Motor neuron (in vitro differentiated cells): ENCODE measurements at regions not wholly inside any gene's neighbourhood (a gene's known extent, or its start where the extent isn't known, plus 50 kb on each side); places are given as distances from the start of the nearest gene placed in this dataset.
"Not testable (repeated sequence)": the region's sequence is repeated elsewhere in the genome, so short reads cannot be mapped to it uniquely, and the experiment has no call there.

Source experiments
- ATAC-seq, 8 experiments: fragments of 200-7000 bp; cut with Tn5 transposase; replicated peaks in 6 of 8; 2 replicates each; pipeline ENCODE4 v1.8.0; 2021; ENCODE audit warnings: mild to moderate bottlenecking in 8 of 8, moderate library complexity in 8 of 8
- H3K27ac ChIP-seq, 2 donors: fragments of 250-450 bp; sonication (Bioruptor Pico); 2 replicates each; pipeline ENCODE4 v1.9.0; 2021; ENCODE audit warnings: antibody characterized with exemption in 2 of 2, mild to moderate bottlenecking in 2 of 2, moderate library complexity in 1 of 2
- H3K4me1 ChIP-seq, 2 donors: fragments of 250-450 bp; sonication (Bioruptor Pico); replicated peaks in 1 of 2; 2 replicates each; pipeline ENCODE4 v1.6.1; 2021; ENCODE audit warnings: antibody characterized with exemption in 2 of 2, mild to moderate bottlenecking in 2 of 2, moderate library complexity in 1 of 2
- H3K4me3 ChIP-seq, 5 donors: fragments of 250-450 bp; sonication (Bioruptor Pico); 2 replicates each; pipeline ENCODE4 v1.9.0; 2021; ENCODE audit warnings: antibody characterized with exemption in 5 of 5, mild to moderate bottlenecking in 5 of 5, moderate library complexity in 4 of 5
- WGBS, 10 experiments: fragments of 450-650 bp; shearing (Covaris generic); methylation state at CpG; one replicate each; pipeline ENCODE4 v1.0.0; 2022; 5-methylcytosine and 5-hydroxymethylcytosine counted together
- in situ Hi-C, 9 experiments: fragments of 400-800 bp; cut with MboI; loops; one replicate each; pipeline ENCODE4 v1.15.0; 2021; ENCODE audit warnings: low sequenced_read_pairs in 9 of 9, low pct_unique_long_range_greater_than_20kb in 2 of 9; ENCODE audit not compliant: unreplicated experiment in 9 of 9

DNA sequence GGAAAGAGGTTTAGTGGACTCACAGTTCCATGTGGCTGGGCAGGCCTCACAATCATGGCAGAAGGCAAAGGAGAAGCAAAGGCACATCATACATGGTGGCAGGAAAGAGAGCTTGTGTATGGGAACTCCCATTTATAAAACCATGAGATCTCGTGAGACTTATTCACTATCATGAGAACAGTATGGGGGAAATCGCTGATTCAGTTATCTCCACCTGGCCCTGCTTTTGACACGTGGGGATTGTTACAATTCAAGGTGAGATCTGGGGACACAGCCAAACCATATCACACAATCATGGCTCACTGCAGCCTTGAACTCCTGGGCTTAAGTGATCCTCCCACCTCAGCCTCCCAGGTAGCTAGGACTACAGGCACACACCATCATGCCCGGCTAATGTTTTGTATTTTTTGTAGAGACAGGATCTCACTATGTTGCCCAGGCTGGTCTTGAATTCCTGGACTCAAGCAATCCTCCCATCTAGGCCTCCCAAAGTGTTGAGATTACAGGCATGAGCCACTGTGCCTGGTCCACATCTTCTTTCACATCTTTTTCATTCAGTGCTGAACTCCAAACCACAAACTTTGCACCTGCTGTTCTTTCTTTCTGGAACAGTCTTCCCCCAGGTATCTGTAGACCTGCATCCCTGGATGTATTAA, 194.2 kb downstream of the ZFP64 start:
- H3K4me1 ChIP-seq, ATAC-seq, in situ Hi-C loops, H3K27ac ChIP-seq, H3K4me3 ChIP-seq: not testable (repeated sequence)
- WGBS, 10 experiments = 71 to 100% (median 100%) methylated on average over 1 to 3 of the region's 4 CpGs; no CpG with 5 or more reads in 3 of the 10 experiments

- WGBS, 10 experiments = 60 to 89% (median 71%) methylated on average over 1 to 3 of the region's 3 CpGs; no CpG with 5 or more reads in 3 of the 10 experiments
- Histone ChIP-seq H3K4me1 (no peaks in the 10 kb centered on the region), H3K27ac (no peak overlapping the region), H3K4me3 (no peak overlapping the region)
- in situ Hi-C loops = no loop called here
- peak in 1 of 8 experiments; percentile 36 for ATAC-seq
These were observed 193.2 kb upstream of the SALL4 start for GRCh38 chr20:51995551-51995951.

DNA sequence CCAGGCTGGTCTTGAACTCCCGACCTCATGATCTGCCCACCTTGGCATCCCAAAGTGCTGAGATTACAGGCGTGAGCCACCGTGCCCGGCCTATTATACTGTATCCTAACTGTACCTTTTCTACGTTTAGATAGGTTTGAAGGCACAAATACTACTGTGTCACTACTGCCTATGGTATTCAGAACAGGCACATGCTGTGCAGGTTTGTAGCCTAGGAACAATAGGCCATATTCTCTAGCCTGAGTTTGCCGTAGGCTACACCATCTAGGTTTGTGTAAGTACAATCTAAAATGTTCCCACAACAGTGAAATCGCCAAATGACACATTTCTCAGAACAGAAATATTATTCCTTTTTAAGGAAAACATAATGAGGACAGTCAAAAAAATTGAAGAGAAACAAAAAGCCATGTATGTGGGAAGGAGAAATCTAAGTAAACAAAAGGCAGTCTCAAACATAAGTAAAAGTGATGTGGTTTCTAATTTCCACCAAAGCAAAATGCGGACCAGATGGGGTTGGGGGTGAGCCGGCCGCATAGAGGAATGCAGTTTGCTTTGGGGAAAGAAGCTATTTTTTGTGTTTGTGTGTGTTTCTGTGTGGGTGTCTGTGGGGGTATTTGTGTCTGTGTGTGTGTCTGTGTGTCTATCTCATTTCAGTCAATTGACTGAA, 192.6 kb upstream of the SALL4 start:
- Histone ChIP-seq H3K27ac (no peak overlapping the region), H3K4me1 (no peaks in the 10 kb centered on the region), H3K4me3 (no peak overlapping the region)
- WGBS, 10 experiments = 31 to 100% (median 78%) methylated on average over 1 to 9 of the region's 10 CpGs; no CpG with 5 or more reads in 1 of the 10 experiments
- in situ Hi-C loops = no loop called here
- peak in 1 of 8 experiments; percentile 49 for ATAC-seq

DNA sequence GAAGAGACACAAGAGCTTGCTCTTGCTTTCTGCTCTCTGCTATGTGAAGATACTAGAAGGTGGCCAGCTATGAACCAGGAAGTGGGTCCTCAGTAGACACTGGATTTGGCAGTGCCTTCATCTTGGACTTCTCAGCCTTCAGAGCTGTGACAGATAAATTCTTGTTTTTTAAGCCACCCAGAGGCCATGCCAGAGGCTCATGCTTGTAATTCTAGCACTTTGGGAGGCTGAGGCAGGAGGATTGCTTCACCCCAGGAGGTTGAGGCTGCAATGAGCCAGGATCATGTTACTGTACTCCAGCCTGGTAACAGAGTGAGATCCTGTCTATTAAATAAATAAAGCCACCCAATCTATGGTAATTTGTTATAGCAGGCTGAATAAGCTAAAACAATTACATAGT, 185.5 kb upstream of the SALL4 start:
- no peak overlapping the region for H3K4me3 ChIP-seq
- in situ Hi-C loops = no loop called here
- H3K27ac ChIP-seq = no peak overlapping the region
- ATAC-seq = no peak
- peaks cover 9% of the 10 kb centered on the region in 2 donors for H3K4me1 ChIP-seq

GRCh38 chr20:51985013-51985415, 182.7 kb upstream of the SALL4 start:
- peaks cover 9% of the 10 kb centered on the region in 2 donors for H3K4me1 ChIP-seq
- peak; percentile 87 to 95 (median 94) for ATAC-seq
- H3K27ac ChIP-seq = peak overlapping the region in 1 of 2 donors; percentile 8
- in situ Hi-C loops = no loop called here
- H3K4me3 ChIP-seq = no peak overlapping the region

GRCh38 chr20:51980277-51980676, 178.0 kb upstream of the SALL4 start:
- 91 to 100% (median 98%) methylated on average over 1 to 9 of the region's 11 CpGs; no CpG with 5 or more reads in 2 of the 10 experiments for WGBS, 10 experiments
- no peak for ATAC-seq
- in situ Hi-C loops = no loop called here

GRCh38 chr20:51979226-51979625, 176.9 kb upstream of the SALL4 start:
- in situ Hi-C loops = no loop called here
- Histone ChIP-seq H3K4me1 (no peaks in the 10 kb centered on the region), H3K4me3 (no peak overlapping the region), H3K27ac (no peak overlapping the region)
- WGBS, 10 experiments = 82 to 100% (median 100%) methylated on average over 1 to 3 of the region's 4 CpGs; no CpG with 5 or more reads in 3 of the 10 experiments
- peak in 1 of 8 experiments; percentile 43 for ATAC-seq

More at GRCh38 chr20:51980277-51980676, 178.0 kb upstream of the SALL4 start:
- H3K27ac ChIP-seq = no peak overlapping the region
- H3K4me3 ChIP-seq = no peak overlapping the region
- peaks cover 8 to 9% of the 10 kb centered on the region in 2 donors for H3K4me1 ChIP-seq

GRCh38 chr20:51978070-51978501, 175.8 kb upstream of the SALL4 start:
- WGBS, 10 experiments = 20 to 100% (median 79%) methylated on average over 1 to 6 of the region's 7 CpGs; no CpG with 5 or more reads in 1 of the 10 experiments
- ATAC-seq = peak in 1 of 8 experiments; percentile 43
- no peak overlapping the region for H3K27ac ChIP-seq
- in situ Hi-C loops = no loop called here
- no peaks in the 10 kb centered on the region for H3K4me1 ChIP-seq
- H3K4me3 ChIP-seq = no peak overlapping the region

- in situ Hi-C loops = loop anchor here in 1 of 9 experiments (25.0 kb wide), 1 partner anchor 335 kb away; no protein-coding TSS in a partner anchor
- H3K4me3 ChIP-seq = no peak overlapping the region
- no peak overlapping the region for H3K27ac ChIP-seq
- no peaks in the 10 kb centered on the region for H3K4me1 ChIP-seq
- no peak for ATAC-seq
- WGBS, 10 experiments = 40 to 100% (median 86%) methylated on average over 1 to 6 of the region's 6 CpGs; no CpG with 5 or more reads in 3 of the 10 experiments
These were observed 169.7 kb upstream of the SALL4 start for GRCh38 chr20:51972056-51972455.

GRCh38 chr20:51970858-51971257, 168.5 kb upstream of the SALL4 start:
- Histone ChIP-seq H3K4me1 (no peaks in the 10 kb centered on the region), H3K27ac (no peak overlapping the region), H3K4me3 (no peak overlapping the region)
- whole genome bisulfite sequencing, 10 experiments = 80 to 100% (median 98%) methylated on average over 1 to 7 of the region's 10 CpGs
- ATAC-seq = no peak
- in situ Hi-C loops = loop anchor here in 1 of 9 experiments (25.0 kb wide), 1 partner anchor 334 kb away; no protein-coding TSS in a partner anchor

- in situ Hi-C loops = loop anchor here in 1 of 9 experiments (10.0 to 25.0 kb wide), 2 partner anchors 164 to 332 kb away; partner anchors contain the start of gene SALL4
- ATAC-seq = no peak
- H3K4me1 ChIP-seq = no peaks in the 10 kb centered on the region
These were observed 166.9 kb upstream of the SALL4 start for GRCh38 chr20:51969191-51969590.

DNA sequence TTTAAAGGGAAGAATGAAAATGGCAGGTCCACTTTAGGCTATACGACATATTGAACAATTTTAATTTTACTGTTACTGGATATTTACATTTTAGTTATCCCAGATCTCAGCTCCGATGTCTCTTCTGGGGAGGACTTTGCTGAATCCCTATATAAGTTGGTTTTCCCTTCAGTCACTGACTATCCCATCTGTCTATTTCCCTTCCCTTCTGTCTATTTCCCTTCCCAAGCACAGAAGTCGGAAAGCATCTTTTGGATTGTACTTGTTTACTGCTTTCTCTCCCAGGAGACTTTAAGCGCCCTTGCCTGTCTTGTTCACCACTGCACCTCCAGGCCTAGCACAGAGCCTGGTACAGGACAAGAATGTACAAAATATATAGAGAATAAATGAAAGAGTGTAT, 165.8 kb upstream of the SALL4 start:
- in situ Hi-C loops = loop anchor here in 1 of 9 experiments (10.0 to 25.0 kb wide), 2 partner anchors 163 to 331 kb away; partner anchors contain the start of gene SALL4
- Histone ChIP-seq H3K27ac (no peak overlapping the region), H3K4me3 (no peak overlapping the region), H3K4me1 (no peaks in the 10 kb centered on the region)
- 88 to 100% (median 96%) methylated on average over 1 to 4 of the region's 4 CpGs; no CpG with 5 or more reads in 1 of the 10 experiments for WGBS, 10 experiments
- ATAC-seq = no peak

More at GRCh38 chr20:51969191-51969590, 166.9 kb upstream of the SALL4 start:
- no peak overlapping the region for H3K4me3 ChIP-seq
- no peak overlapping the region for H3K27ac ChIP-seq
- WGBS, 10 experiments = 17 to 94% (median 64%) methylated on average over 1 to 4 of the region's 5 CpGs; no CpG with 5 or more reads in 4 of the 10 experiments

- peak in 6 of 8 experiments; percentile 17 to 95 (median 32) for ATAC-seq
- in situ Hi-C loops = loop anchor here in 1 of 9 experiments (10.0 to 25.0 kb wide), 2 partner anchors 162 to 329 kb away; partner anchors contain the start of gene SALL4
- 0 to 96% (median 64%) methylated on average over 1 to 5 of the region's 8 CpGs; no CpG with 5 or more reads in 1 of the 10 experiments for WGBS, 10 experiments
These were observed 164.1 kb upstream of the SALL4 start for GRCh38 chr20:51966296-51966971.

More at GRCh38 chr20:51966296-51966971, 164.1 kb upstream of the SALL4 start:
- peaks cover 8 to 10% of the 10 kb centered on the region in 2 donors for H3K4me1 ChIP-seq
- H3K27ac ChIP-seq = no peak overlapping the region
- H3K4me3 ChIP-seq = no peak overlapping the region
